Suppressor macrophage treated with lipopolysaccharide for 4 hours (primary cell): ENCODE measurements at regions not wholly inside any gene's neighbourhood (a gene's known extent, or its start where the extent isn't known, plus 50 kb on each side); places are given as distances from the start of the nearest gene placed in this dataset.

Experiments used
- DNase-seq: peaks from one replicate; pipeline ENCODE4 v3.0.0-alpha.2; 2020

DNA sequence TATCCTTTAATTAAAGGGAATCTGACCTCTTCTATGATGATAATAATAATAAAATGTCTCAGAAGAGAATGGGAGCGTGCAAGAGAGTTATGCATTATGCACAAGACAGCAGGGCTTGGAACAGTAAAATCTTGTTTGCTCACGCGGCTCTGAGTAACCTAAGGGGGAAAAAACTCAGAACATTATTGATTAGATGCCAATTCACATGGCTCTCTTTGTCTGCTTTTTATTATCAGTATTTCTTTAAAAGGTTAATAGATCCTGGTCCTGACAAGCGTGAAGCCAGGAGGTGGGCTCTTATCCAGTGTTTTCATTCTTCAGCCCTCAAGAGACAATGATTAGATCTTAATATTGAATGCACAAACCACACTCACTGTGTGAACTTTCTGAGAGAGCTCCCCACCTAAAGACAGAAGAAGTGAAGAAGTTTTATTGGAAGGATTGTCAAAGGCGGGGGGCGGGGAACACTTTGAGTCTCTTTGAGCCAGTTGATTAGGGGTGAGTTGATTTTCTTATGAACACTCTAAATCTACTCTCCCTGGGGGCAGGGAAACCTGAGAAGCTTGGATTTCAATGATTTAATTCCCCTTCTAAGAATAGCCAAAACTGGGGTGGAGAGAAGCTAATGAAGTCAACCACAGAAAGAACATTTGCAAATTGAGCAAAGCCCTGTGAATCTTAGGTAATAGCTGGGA is 127.5 kb upstream of the CTAGE1 start:
- no peak for DNase-seq

DNA sequence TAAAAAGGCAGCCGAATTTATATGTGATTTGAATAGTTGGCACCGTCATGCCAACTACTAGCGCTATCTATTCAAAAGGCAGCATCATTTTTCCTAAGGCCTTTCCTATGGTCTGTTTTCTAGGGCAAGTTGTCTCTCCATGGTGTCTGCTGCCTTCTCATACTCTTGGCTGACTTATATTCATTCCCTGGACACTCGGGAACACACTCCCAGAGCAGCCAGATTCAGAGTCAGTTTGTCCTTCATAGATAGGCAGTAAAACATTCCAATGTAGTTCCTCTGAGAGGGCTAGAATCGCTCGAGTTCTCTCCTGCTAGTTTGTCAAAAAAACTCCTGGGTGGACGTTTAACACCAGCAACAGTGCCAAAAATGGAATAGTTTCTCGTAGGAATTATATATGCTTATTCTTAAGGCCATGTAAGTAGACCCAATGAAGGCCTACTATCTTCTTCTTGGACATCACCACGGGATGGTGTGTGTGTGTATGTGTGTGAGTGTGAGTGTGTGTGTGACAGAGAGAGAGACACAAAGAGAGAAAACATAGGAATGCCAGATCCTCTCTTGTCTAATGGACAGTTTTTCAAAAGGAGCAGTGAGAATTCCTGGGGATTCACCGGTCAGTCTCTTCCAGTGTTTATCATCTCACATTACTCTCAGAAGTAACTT is 129.3 kb upstream of the CTAGE1 start:
- DNase-seq = no peak

DNA sequence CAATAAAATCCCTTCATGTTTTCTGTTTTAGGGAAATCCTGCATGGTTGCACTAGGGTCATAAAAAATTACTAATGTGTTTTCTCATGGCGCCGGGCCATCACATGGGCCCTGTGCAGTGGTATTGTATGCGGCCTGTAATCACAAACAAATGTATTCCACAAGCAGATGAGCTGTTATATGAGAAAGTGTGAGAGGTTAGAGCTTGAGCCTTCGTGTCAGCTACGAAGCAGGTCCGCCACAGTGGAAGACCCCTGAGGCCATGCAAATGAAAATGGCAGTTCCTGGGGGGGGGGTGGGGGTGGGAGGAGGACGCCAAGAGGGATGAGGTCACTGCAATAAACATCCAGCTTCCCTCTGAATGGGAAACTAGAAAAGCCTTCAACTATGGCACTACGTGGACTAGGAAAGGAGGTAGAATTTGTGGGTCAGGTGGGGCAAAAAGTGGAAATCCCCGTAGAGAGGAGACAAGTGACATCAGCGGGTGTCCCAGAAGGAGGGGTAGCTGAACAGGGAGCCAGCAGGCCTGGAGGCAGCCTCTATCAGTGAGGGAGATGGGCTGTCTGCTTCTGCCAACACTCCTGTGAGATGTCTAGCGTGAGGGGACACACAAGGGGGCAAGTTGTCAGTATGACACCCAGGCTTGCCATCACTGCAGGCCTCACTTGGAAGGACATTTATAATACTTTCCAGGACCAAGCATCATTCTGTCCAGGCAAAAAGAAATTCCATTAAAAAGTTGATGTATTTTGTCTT is 130.3 kb upstream of the CTAGE1 start:
- DNase-seq = no peak

DNA sequence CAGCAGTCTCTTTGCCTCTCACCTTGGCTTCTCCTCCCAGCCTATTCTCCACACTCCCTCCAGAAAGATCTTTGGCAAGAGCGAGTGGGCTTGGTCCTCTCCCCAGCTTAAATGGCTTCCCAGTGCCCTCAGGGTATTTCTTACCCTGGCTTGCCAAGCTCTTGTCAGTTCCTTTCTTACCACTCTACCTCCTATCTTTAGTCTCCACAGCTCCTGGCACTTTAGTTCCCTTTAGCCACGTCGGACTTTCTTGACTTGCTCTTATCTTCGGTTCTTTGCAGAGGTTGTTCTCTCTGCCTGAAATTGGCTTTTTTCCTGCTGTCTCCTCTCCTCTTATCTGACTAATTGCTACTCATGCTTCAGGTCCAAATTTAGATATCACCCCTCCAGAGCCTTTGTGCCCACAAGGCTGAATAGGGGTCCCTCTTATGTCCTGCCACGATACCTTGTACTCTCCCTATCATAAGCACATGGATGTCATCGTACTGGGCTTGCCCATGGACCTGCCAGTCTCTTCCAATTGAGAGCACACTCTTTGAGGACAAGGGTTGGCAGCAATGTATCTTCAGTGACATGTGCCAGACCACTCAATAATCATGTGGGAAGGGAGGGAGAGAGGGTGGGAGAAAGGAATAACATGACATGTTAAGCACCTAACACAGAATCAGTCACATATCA is 131.7 kb upstream of the CTAGE1 start:
- no peak for DNase-seq

DNA sequence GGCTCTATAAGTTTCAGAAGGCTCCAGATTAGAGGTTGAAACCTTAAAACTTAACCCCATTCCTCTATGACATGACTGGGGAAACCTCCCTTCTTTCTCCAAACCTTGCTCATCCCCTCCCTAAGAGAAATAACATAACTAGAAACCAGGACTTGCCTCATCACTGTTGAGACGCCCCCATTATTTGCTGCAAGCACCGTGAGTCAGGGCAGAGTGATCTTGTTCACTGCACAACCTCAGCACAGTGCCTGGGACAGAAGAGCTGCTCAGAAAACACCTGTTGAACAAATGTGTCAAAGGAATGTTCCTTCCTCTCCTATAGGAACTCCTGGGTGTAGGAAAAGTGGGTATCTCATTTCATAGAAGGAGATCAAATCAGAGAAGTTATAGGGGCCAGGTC is 132.7 kb upstream of the CTAGE1 start:
- no peak for DNase-seq

DNA sequence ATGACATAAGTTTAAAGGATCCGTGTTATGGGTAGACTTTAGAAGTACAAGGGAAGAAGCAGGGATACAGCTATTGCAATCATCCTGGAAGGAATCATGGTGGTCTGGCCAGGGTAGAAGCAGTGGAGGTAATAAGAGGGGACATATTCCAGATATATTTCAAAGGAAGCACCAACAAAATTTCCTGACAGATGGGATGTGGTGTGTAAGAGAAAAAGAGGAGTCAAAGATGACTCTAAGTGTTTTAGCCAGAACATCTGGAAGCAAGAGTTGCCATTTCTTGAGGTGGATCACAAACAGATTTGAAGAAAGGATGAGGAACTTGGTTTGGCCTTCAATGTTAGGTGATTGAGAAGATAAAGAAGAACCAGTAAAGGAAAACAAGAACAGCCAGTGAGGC is 133.1 kb upstream of the CTAGE1 start:
- no peak for DNase-seq

DNA sequence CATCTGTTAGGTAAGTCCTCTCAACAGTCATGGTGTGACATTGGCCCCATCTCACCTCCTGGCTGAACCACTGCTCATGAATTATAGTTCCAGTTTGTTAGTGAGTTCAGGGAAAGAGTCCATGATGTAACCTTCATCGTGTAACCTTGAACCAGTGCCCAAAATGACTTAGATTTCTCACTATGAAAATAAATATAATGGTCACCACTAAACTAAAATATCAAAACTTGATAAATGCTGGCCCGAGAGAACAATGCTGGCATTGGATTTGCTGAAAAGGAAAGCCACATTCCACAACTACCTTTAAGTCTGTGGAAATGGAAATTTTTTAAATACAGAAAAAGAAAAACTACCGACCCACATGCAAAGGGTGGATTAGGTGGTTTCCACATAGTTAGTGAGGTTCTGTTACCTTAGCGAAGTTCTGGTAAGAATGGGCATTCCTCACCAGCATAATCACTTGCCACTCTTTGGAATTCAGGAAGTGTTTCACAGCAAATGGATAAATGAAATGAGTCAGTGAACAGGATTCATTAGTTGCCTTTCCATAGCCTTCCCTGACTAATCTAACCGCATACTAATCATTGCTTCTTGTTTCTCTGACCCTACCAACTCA is 133.9 kb upstream of the CTAGE1 start:
- no peak for DNase-seq

DNA sequence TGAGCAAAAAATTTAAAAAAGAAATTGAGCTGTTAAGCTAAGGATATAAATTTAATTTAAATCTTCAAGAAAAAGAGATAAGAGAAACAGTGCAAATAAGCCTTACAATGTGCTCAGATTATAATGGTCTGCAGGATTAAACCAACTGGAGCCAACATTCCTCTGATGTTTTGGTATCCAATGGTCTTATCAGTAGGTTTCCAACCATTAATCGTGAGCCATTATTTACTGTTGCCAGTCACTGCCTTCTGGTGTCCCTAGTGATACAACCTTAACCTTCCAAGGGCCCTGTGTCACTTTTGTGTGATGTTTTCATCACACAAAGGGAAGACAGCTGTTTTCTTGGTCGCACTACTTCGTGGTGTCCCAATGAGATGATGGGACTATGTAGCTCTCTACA is 134.5 kb upstream of the CTAGE1 start:
- no peak for DNase-seq

DNA sequence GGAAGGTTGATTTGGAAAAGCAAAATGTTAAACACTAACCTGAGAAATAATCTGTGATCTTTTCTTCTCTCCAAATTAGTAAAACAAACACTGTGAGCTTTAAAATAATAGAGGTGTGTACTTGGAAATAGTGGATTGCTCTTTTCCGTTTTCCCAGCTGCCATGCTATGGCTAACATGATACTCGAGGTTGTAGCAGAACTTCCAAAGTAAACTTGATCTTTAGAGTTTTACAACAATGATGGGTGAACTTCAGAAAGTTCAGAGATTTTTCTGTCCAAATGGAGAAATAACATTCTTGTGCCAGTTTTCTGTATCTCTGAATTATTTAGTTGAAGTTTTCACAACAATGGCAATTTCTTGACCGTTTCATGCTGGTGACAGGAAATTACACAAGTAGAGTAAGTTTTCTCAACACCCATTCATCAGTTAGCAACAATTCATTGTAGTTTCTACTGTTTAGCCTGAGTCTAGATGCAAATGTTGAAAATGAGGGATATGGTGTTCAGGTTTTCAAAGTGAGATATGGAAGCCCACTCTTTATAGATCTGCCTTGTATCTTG is 135.3 kb upstream of the CTAGE1 start:
- DNase-seq = no peak

DNA sequence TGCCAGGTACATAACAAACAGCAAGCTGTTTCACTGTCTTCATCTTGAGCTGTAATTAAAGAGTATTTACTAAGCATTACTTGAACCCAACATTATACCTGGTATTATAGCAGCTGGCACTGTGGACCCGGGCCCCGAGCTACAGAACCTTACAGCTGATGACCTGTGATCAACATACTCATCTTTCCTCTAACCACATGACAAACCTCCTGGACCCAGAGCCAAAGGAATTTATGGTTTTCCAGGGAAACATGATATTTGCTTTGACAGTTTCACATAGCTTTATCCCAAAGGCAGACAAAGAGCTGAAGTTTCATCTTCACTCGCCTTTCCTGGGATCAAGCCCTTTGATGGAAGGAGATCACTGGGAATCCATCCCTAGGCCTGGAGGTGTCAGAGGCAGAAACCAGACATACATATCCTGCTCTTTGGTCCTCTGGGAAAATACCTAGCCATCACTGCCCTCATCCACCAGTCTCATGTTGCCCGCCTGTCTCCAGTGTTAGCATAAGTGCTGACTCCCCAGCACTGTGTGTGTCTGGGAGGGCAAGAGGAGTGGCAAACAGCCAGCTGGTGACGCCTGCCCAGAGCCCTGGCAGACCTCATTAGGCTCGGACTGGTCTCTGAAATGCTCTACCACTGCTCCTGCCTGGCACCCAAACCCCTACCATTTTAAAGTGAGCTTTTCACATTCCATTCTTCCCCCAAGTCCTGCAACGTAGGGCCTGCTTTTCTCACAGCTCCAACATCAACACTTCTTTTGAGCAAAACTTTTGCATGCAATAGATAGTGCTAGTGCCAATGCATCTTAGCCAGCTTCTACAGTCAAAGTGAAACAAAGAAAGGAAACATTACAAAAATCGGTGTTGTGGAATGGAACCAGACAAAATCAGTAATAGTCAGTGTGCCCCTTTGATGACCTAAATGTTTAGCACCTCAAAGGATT is 138.8 kb upstream of the CTAGE1 start:
- no peak for DNase-seq

DNA sequence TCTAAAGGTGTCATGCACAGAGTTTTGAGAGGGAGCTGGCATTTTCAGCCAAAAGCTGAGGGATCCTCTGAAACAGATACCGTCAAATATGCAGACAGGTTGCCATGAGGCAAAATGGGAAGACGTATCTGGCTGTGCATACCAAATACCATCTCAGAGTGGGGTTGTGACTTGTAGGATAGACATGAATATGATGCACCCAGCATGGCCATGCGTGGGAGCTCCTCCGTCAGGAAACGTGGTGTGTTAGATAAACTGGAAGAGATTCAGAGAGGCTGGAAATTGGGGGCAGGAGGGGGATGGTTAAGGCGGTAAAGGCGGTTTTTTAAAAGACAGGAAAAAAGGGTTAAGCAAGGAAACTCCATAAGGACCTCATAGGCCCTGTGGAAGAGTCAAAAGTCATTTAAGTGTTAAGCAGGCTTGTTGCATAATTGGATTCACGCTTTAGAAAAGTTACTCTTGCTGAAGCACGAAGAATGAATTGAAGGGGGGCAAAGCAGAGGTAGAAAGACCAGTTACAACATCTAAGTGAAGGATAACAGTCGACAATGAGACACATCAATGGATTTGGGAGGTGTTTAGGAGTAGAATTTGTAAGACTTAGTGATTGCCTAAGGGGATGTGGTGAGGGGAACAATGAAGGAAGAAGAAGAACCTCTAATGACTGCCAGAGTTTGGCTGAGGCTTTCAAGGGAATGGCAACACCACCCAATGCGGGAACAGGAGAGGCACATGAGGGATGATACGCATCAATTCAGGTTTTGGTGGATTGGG is 139.6 kb upstream of the CTAGE1 start:
- no peak for DNase-seq

DNA sequence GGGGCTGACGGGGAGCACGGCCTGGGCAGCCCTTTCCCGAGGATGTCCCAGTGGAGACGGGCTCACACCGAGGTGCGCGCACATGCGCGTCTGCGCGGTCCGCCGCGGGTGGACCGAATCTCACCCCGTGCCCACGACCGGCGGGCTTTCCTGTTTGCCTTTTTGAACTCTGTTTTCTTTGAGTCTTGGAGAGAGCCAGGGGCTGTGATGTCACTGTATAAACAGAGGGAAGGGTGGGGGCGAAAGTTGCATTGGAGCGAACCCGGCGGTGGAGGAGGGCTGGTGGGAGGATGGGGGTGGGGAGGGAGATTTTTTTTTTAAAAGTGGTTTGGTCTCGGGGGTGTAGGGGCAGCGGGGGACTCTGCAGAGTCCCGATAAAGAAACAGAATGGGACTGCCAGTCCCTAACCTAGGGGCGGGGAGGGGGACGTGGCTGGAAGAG is 141.2 kb upstream of the CTAGE1 start:
- no peak for DNase-seq

DNA sequence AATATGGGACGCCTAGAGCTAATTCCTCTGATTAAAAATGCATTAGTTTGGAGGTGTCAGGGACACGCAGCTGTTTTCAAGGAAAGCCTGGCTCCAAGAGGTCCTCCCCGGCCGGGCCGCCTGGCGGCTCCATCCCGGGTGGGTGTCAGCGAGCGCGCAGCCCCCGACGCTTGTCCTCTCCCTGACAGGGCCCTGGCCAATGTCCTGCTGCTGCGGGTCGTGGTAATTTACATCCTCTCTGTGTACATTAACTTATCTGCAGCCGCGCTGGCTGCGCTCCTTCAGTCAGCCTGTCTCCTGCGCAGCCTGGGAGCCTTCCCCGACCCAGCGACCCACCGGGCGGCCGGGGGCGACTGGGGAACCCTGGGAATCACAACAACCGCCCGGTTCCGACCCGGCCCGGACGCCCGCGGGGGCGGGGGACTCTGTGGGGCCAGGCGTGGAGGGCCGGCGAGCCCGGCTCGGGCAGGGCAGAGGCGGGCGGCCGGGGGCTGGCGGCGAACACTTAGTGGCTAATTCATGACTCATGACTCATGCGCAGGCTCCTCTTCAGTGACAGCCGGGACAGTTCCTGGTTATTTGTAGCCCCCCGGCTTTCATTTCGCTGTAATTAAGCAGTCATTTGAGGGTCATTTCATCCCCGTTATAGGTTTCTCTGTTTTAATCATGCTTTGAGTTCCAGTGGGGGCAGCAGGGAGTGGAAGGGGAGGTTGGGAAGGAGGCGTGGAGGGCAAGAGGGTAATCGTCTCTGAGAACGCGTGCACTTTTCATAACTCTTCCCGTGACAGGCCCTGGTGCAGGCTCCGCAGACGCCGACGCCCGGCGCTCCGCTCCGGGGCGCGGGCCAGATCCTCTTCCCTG is 141.9 kb upstream of the CTAGE1 start:
- DNase-seq = peak; percentile 8

DNA sequence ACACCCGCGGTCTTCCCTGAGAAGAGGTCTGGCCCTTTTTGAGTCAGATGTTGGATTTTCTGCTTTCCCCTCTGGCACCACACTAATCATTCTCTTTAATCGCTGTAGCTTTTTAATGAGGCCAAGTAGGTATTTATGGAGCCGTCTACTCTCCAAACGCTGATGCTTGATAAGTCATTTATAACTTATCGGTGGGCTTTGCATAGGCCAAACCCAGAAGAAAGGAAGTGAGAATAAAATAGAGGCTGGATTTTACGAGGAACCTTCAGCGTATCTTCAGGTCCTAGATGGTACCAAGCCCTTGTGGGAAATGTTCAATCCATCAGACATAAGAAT is 142.5 kb upstream of the CTAGE1 start:
- no peak for DNase-seq

DNA sequence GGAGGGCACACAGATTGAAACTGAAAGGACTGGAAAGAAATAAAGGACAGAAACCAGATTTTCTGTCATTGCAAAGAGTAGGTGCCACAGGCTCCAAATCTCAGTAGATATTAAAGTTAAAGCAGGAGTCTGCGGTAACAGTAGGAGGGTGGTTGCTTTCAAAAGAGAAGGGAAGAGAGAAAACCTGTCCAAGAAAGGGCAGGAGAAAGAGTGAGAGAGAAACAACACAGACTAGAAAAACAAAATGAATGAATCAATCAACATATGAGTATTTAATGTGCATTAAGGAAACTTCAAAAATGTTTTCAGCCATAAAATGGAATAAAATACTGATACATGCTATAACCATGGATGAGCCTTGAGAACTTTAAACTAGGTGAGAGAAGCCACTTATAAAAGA is 143.1 kb upstream of the CTAGE1 start:
- no peak for DNase-seq

DNA sequence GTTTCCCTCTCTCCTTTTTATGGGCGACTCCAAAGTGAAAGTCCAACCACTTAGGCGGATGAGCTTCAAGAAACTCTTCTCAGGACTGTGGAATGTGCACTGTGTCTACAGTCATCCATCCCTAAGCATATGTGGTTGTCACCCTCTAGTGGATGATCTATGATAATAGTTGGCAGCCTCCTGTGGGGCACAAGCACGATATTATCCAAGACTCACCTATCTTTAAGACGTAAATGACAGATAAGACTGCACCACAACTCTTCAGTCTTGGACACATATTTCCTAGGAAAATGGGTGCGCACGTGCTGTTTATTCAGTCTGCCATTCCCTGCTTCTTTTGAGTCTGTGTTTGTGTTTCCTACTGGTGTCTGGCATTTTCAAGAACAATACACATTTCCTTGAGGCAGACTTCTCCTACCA is 145.5 kb upstream of the CTAGE1 start:
- peak; percentile 48 for DNase-seq

DNA sequence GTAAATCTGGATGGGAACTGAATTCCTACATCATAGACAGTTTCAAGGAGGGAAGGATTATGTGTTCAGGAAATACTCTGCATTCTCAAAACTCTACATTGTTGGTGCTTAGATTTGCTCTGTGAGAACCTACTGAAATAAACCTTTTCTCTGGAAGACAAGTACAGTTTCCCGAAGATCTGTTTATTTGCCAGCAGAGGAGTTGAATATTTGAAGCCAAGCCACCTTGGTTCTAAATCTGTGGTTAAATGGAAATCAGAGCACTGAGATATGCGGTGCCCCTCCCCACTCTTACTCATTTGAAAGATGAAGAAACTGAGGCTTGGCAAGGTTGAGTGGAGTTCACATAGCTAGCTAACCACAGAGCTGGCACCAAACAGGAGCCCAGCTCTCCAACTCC is 146.3 kb upstream of the CTAGE1 start:
- DNase-seq = no peak

DNA sequence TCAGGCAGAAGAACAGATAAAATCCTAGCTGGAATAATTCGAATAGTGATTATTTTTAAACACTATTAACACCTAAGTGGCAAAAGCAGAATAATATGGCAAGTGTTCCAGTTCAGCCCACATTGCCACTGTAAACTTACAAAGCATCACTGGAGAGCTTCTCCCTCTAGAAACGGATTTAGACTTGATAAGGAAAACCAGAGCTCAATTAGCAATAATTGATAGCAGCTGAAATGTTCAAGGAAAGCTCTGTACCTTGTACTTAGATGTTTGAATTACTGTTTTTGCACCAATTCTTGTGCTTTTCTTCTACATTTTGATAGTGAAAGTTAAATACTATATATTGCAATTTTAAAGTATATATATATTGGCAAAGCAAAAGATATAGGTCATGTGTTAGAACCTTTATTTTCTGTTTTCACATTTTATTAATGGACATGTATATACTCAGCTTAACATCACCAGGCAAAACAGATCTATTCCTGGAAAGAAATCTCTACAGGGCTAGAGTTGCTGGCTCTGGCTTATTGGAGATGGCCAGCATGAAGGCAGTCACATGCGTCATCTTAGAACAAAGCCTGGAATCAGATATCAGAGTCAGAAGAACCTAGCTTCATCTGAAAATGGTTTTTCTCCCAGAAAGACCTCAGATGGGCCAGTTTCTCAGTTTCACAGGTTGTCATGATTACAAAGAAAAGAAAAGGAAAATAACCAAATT is 149.1 kb upstream of the CTAGE1 start:
- no peak for DNase-seq

DNA sequence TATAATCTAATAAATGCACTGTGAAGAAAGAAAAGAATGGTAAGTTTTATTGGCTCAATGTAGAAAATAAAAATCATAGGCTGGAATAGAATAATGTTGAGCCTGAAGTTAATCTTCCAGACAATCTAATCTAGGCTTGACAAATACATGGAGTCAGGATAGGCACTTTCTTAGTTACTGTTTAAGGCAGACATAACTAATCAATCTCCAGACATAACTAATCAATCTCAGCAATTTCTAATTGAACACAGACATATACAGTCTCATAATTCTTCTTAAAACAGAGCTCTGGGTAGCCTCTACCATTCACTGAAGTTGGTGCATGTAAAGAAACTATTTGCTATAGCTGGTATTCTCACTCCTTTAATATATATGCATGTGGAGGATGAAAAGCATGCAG is 150.1 kb upstream of the CTAGE1 start:
- no peak for DNase-seq
